Liver (tissue), 8 donors: ENCODE measurements at regions not wholly inside any gene's neighbourhood (a gene's known extent, or its start where the extent isn't known, plus 50 kb on each side); places are given as distances from the start of the nearest gene placed in this dataset.

Source experiments
- DNase-seq: peaks from one replicate; pipeline ENCODE4 v3.0.0-alpha.2; 2017; ENCODE audit warnings: low spot score
- H3K27ac ChIP-seq, 2 donors: one replicate each; pipeline ENCODE4 v1.7.0; 2013; ENCODE audit warnings: inconsistent platforms in 2 of 2, low read length in 2 of 2, control low read depth in 1 of 2, low read depth in 1 of 2, mild to moderate bottlenecking in 1 of 2
- H3K27me3 ChIP-seq, 4 donors: one replicate each; pipeline versions ENCODE4 v1.6.1 to v1.7.0; 2013; ENCODE audit warnings: low read length in 3 of 4, inconsistent platforms in 1 of 4, mild to moderate bottlenecking in 1 of 4, moderate library complexity in 1 of 4; ENCODE audit not compliant: control insufficient read depth in 4 of 4, insufficient read depth in 4 of 4
- H3K36me3 ChIP-seq, 4 donors: one replicate each; pipeline versions ENCODE4 v1.6.1 to v1.7.0; 2013; ENCODE audit warnings: low read length in 3 of 4, mild to moderate bottlenecking in 3 of 4, low read depth in 1 of 4, moderate library complexity in 1 of 4; ENCODE audit not compliant: control insufficient read depth in 4 of 4, insufficient read depth in 3 of 4
- H3K4me1 ChIP-seq, 4 donors: one replicate each; pipeline versions ENCODE4 v1.6.1 to v1.7.0; 2013; ENCODE audit warnings: low read length in 3 of 4, mild to moderate bottlenecking in 3 of 4, moderate library complexity in 1 of 4; ENCODE audit not compliant: control insufficient read depth in 4 of 4, insufficient read depth in 4 of 4
- H3K4me3 ChIP-seq, 3 donors: one replicate each; pipeline versions ENCODE4 v1.6.1 to v1.7.0; 2013; ENCODE audit warnings: low read length in 3 of 3, control low read depth in 1 of 3, low read depth in 1 of 3, mild to moderate bottlenecking in 1 of 3
- H3K9ac ChIP-seq, 2 donors: one replicate each; pipeline ENCODE4 v1.7.0; 2013; ENCODE audit warnings: low read length in 2 of 2, mild to moderate bottlenecking in 2 of 2, moderate library complexity in 2 of 2, control low read depth in 1 of 2, low read depth in 1 of 2
- H3K9me3 ChIP-seq, 4 donors: one replicate each; pipeline versions ENCODE4 v1.6.1 to v1.7.0; 2013; ENCODE audit warnings: low read length in 3 of 4; ENCODE audit not compliant: control insufficient read depth in 4 of 4
- ATF3 ChIP-seq: IDR thresholded peaks from 2 replicates; pipeline ENCODE4 v1.6.1; 2016; ENCODE audit warnings: antibody characterized with exemption
- CTCF ChIP-seq: fragments of 150-350 bp; IDR thresholded peaks from 2 replicates; pipeline ENCODE4 v1.5.1; 2017; ENCODE audit warnings: improper control_type of control experiment, low read depth, low read length; ENCODE audit not compliant: missing input control
- FOXA1 ChIP-seq: IDR thresholded peaks from 2 replicates; pipeline ENCODE4 v1.6.1; 2016; ENCODE audit warnings: antibody characterized with exemption
- FOXA2 ChIP-seq: IDR thresholded peaks from 2 replicates; pipeline ENCODE4 v1.6.1; 2016; ENCODE audit warnings: antibody characterized with exemption
- GABPA ChIP-seq, 2 donors: IDR thresholded peaks in 1 of 2; conservative IDR thresholded peaks in 1 of 2; 2 replicates each; pipeline ENCODE4 v1.6.1; 2016; ENCODE audit warnings: antibody characterized with exemption in 2 of 2, mild to moderate bottlenecking in 1 of 2, moderate library complexity in 1 of 2
- HNF4A ChIP-seq, 2 donors: conservative IDR thresholded peaks; 2 replicates each; pipeline ENCODE4 v1.6.1; 2016; ENCODE audit warnings: antibody characterized with exemption in 2 of 2, mild to moderate bottlenecking in 2 of 2
- HNF4G ChIP-seq: IDR thresholded peaks from 2 replicates; pipeline ENCODE4 v1.6.1; 2016; ENCODE audit warnings: antibody characterized with exemption
- JUND ChIP-seq, 2 donors: IDR thresholded peaks; 2 replicates each; pipeline ENCODE4 v1.6.1; 2016; ENCODE audit warnings: antibody characterized with exemption in 2 of 2
- MAX ChIP-seq: IDR thresholded peaks from 2 replicates; pipeline ENCODE4 v1.6.1; 2016; ENCODE audit warnings: antibody characterized with exemption
- NR2F2 ChIP-seq: IDR thresholded peaks from 2 replicates; pipeline ENCODE4 v1.6.1; 2016; ENCODE audit warnings: antibody characterized with exemption
- RAD21 ChIP-seq, 2 donors: IDR thresholded peaks; 2 replicates each; pipeline ENCODE4 v1.6.1; 2016; ENCODE audit warnings: antibody characterized with exemption in 2 of 2, mild to moderate bottlenecking in 2 of 2
- REST ChIP-seq: IDR thresholded peaks from 2 replicates; pipeline ENCODE4 v1.6.1; 2016; ENCODE audit warnings: antibody characterized with exemption, mild to moderate bottlenecking
- RXRA ChIP-seq, 2 donors: IDR thresholded peaks; 2 replicates each; pipeline ENCODE4 v1.6.1; 2017 to 2018; ENCODE audit warnings: antibody characterized with exemption in 2 of 2, mild to moderate bottlenecking in 1 of 2
- SP1 ChIP-seq: IDR thresholded peaks from 2 replicates; pipeline ENCODE4 v1.6.1; 2018; ENCODE audit warnings: antibody characterized with exemption, mild to moderate bottlenecking
- TAF1 ChIP-seq: conservative IDR thresholded peaks from 2 replicates; pipeline ENCODE4 v1.6.1; 2016; ENCODE audit warnings: antibody characterized with exemption, mild to moderate bottlenecking
- YY1 ChIP-seq: IDR thresholded peaks from 2 replicates; pipeline ENCODE4 v1.6.1; 2016; ENCODE audit warnings: antibody characterized with exemption, mild to moderate bottlenecking
- ZBTB33 ChIP-seq: IDR thresholded peaks from 2 replicates; pipeline ENCODE4 v1.6.1; 2016; ENCODE audit warnings: antibody characterized with exemption
- WGBS: extraction: QIAGEN DNeasy Blood & Tissue Kit; methylation state at CpG from one replicate; pipeline ENCODE4 v1.1.7; 2013; 5-methylcytosine and 5-hydroxymethylcytosine counted together
- donor health status: healthy.
- donor health status: healthy.
- donor health status: healthy.
- donor health status: healthy.
- donor health status: healthy.

GRCh38 chr7:121621937-121622336 is 225.8 kb upstream of the FAM3C start:
- no peaks in the 10 kb centered on the region for H3K27me3 ChIP-seq
- H3K27ac ChIP-seq: no peak overlapping the region
- H3K9me3 ChIP-seq: no peaks in the 10 kb centered on the region
- H3K4me1 ChIP-seq: no peaks in the 10 kb centered on the region
- TF ChIP-seq ZBTB33: no peak
- no peak for TF ChIP-seq YY1
- no peak for TF ChIP-seq HNF4A (conservative IDR thresholded peaks at IDR 0.05)
- TF ChIP-seq RXRA (IDR thresholded peaks at IDR 0.05): no peak
- TF ChIP-seq FOXA2: no peak
- no peak for TF ChIP-seq MAX
- no peak for TF ChIP-seq GABPA (IDR thresholded peaks at IDR 0.05 in 1 of 2, conservative IDR thresholded peaks at IDR 0.05 in 1 of 2)
- TF ChIP-seq NR2F2: no peak
- no peak for TF ChIP-seq JUND (IDR thresholded peaks at IDR 0.05)
- no peak for TF ChIP-seq SP1
- no peak for TF ChIP-seq HNF4G
- H3K9ac ChIP-seq: no peak overlapping the region
- DNase-seq: no peak
- WGBS: 82% methylated on average over 4 of the region's 4 CpGs
- H3K36me3 ChIP-seq: no peaks in the 10 kb centered on the region
- no peak overlapping the region for H3K4me3 ChIP-seq

GRCh38 chr7:121620953-121621606 is 225.0 kb upstream of the FAM3C start:
- no peak overlapping the region for H3K27ac ChIP-seq
- no peak for DNase-seq
- H3K9me3 ChIP-seq: no peaks in the 10 kb centered on the region
- TF ChIP-seq ATF3 (no peak), YY1 (no peak), REST (no peak), CTCF (no peak), RXRA (IDR thresholded peaks at IDR 0.05) (no peak), HNF4A (conservative IDR thresholded peaks at IDR 0.05) (no peak), RAD21 (IDR thresholded peaks at IDR 0.05) (no peak), ZBTB33 (no peak), NR2F2 (no peak), TAF1 (no peak), FOXA1 (no peak), FOXA2 (no peak), JUND (IDR thresholded peaks at IDR 0.05) (no peak), MAX (no peak)
- no peaks in the 10 kb centered on the region for H3K4me1 ChIP-seq
- 84% methylated on average over 11 of the region's 11 CpGs for WGBS
- H3K4me3 ChIP-seq: no peak overlapping the region
- H3K27me3 ChIP-seq: no peaks in the 10 kb centered on the region
- H3K36me3 ChIP-seq: no peaks in the 10 kb centered on the region
- H3K9ac ChIP-seq: no peak overlapping the region
